OCI-LY3 (cell line): ENCODE measurements at regions not wholly inside any gene's neighbourhood (a gene's known extent, or its start where the extent isn't known, plus 50 kb on each side); places are given as distances from the start of the nearest gene placed in this dataset.
"Not testable (repeated sequence)": the region's sequence is repeated elsewhere in the genome, so short reads cannot be mapped to it uniquely, and the experiment has no call there.

Source experiments
- H2AFZ ChIP-seq: fragments of 200-600, 300-600 bp; shearing (Covaris generic); 2 replicates; pipeline ENCODE4 v1.6.0; 2014; ENCODE audit warnings: antibody characterized with exemption, low read depth, low read length
- H3K27ac ChIP-seq: fragments of 200-600, 300-600 bp; sonication (generic); 2 replicates; pipeline ENCODE4 v1.5.1; 2014; ENCODE audit warnings: mild to moderate bottlenecking, low read length, moderate library complexity, mixed read lengths
- H3K27me3 ChIP-seq: fragments of 200-600, 300-600 bp; sonication (generic); 2 replicates; pipeline ENCODE4 v1.6.1; 2014; ENCODE audit warnings: low read depth, low read length, mixed read lengths
- H3K36me3 ChIP-seq: fragments of 200-600, 300-600 bp; sonication (generic); replicated peaks from 2 replicates; pipeline ENCODE3; 2014; ENCODE audit warnings: low read depth, low read length, mixed read lengths
- H3K4me1 ChIP-seq: fragments of 300-600, 200-600 bp; sonication (generic); 2 replicates; pipeline ENCODE4 v1.6.1; 2014; ENCODE audit warnings: low read length, mixed read lengths
- H3K4me2 ChIP-seq: fragments of 200-600, 300-600 bp; sonication (generic); 2 replicates; pipeline ENCODE4 v1.6.1; 2014; ENCODE audit warnings: low read length, mixed read lengths
- H3K4me3 ChIP-seq: fragments of 300-600, 200-600 bp; sonication (generic); 2 replicates; pipeline ENCODE4 v1.5.1; 2014; ENCODE audit warnings: antibody characterized with exemption, mild to moderate bottlenecking, low read length, moderate library complexity
- H3K79me2 ChIP-seq: fragments of 300-600, 200-600 bp; shearing (Covaris generic); 2 replicates; pipeline ENCODE4 v1.6.1; 2014; ENCODE audit warnings: mild to moderate bottlenecking, low read length, mixed read lengths
- H3K9ac ChIP-seq: fragments of 300-600, 200-600 bp; shearing (Covaris generic); 2 replicates; pipeline ENCODE4 v1.6.0; 2014; ENCODE audit warnings: mild to moderate bottlenecking, low read length, moderate library complexity
- H3K9me3 ChIP-seq: fragments of 200-600, 300-600 bp; shearing (Covaris generic); 2 replicates; pipeline ENCODE4 v1.6.1; 2014; ENCODE audit warnings: low read length, mixed read lengths; ENCODE audit not compliant: insufficient read depth
- H4K20me1 ChIP-seq: fragments of 200-600, 300-600 bp; sonication (generic); 2 replicates; pipeline ENCODE4 v1.6.1; 2016; ENCODE audit warnings: low read length, mixed read lengths; ENCODE audit not compliant: insufficient read depth
- EZH2phosphoT487 ChIP-seq: fragments of 200-600 bp; shearing (Covaris generic); IDR thresholded peaks from 2 replicates; pipeline ENCODE4 v1.6.1; 2018; ENCODE audit warnings: antibody characterized with exemption, mixed run types, low read depth
- TF ChIP-seq, protein P1 (sequence below): fragments of 200-600, 300-600 bp; sonication (generic); IDR thresholded peaks from 2 replicates; pipeline ENCODE4 v1.5.1; 2014; ENCODE audit warnings: antibody characterized with exemption, low read length, low read depth

DNA sequence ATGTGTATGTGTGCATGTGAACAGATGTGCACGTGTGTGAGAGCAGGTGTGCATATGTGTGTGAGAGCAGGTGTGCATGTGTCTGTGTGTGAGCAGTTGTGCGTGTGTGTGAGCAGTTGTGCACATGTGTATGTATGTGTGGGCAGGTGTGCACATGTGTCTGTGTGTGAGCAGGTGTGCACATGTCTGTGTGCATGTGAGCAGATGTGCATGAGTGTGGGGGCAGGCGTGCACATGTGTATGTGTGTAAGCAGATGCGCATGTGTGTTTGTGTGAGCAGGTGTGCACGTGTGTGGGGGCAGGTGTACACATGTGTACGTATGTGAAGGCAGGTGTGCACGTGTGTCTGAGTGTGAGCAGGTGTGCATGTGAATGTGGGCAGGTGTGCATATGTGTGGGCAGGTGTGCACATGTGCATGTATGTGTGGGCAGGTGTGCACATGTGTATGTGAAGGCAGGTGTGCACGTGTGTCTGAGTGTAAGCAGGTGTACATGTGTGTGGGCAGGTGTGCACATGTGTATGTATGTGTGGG, 66.5 kb upstream of the LRPAP1 start:
- H3K9me3 ChIP-seq = no peaks in the 10 kb centered on the region
- no peak overlapping the region for H2AFZ ChIP-seq
- no peaks in the 10 kb centered on the region for H4K20me1 ChIP-seq
- H3K36me3 ChIP-seq = no peaks in the 10 kb centered on the region
- H3K4me1 ChIP-seq = no peaks in the 10 kb centered on the region
- no peak overlapping the region for H3K4me3 ChIP-seq
- H3K27me3 ChIP-seq = no peaks in the 10 kb centered on the region
- H3K27ac ChIP-seq = no peak overlapping the region
- no peaks in the 10 kb centered on the region for H3K79me2 ChIP-seq
- no peak overlapping the region for H3K9ac ChIP-seq
- TF ChIP-seq, protein P1, sequence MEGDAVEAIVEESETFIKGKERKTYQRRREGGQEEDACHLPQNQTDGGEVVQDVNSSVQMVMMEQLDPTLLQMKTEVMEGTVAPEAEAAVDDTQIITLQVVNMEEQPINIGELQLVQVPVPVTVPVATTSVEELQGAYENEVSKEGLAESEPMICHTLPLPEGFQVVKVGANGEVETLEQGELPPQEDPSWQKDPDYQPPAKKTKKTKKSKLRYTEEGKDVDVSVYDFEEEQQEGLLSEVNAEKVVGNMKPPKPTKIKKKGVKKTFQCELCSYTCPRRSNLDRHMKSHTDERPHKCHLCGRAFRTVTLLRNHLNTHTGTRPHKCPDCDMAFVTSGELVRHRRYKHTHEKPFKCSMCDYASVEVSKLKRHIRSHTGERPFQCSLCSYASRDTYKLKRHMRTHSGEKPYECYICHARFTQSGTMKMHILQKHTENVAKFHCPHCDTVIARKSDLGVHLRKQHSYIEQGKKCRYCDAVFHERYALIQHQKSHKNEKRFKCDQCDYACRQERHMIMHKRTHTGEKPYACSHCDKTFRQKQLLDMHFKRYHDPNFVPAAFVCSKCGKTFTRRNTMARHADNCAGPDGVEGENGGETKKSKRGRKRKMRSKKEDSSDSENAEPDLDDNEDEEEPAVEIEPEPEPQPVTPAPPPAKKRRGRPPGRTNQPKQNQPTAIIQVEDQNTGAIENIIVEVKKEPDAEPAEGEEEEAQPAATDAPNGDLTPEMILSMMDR = no peak
- TF ChIP-seq EZH2phosphoT487 = no peak
- no peak overlapping the region for H3K4me2 ChIP-seq

GRCh38 chr4:3597896-3598505, 65.8 kb upstream of the LRPAP1 start:
- H4K20me1 ChIP-seq, H3K27ac ChIP-seq, H3K9me3 ChIP-seq: not testable (repeated sequence)

GRCh38 chr4:3596957-3597733, 64.9 kb upstream of the LRPAP1 start:
- not testable (repeated sequence) for H3K79me2 ChIP-seq, H2AFZ ChIP-seq

More at GRCh38 chr4:3597896-3598505, 65.8 kb upstream of the LRPAP1 start:
- H3K36me3 ChIP-seq, H3K9ac ChIP-seq, H3K79me2 ChIP-seq, H3K27me3 ChIP-seq, H2AFZ ChIP-seq, H3K4me3 ChIP-seq, H3K4me1 ChIP-seq, H3K4me2 ChIP-seq: not testable (repeated sequence)

GRCh38 chr4:3595627-3596291, 63.5 kb upstream of the LRPAP1 start:
- H3K27me3 ChIP-seq, H3K4me1 ChIP-seq, H3K4me2 ChIP-seq, H3K9ac ChIP-seq, H2AFZ ChIP-seq, H3K9me3 ChIP-seq, H3K27ac ChIP-seq, H4K20me1 ChIP-seq, H3K4me3 ChIP-seq, H3K79me2 ChIP-seq, H3K36me3 ChIP-seq: not testable (repeated sequence)

More at GRCh38 chr4:3596957-3597733, 64.9 kb upstream of the LRPAP1 start:
- not testable (repeated sequence) for H3K9me3 ChIP-seq, H4K20me1 ChIP-seq, H3K4me1 ChIP-seq, H3K4me3 ChIP-seq, H3K36me3 ChIP-seq, H3K27me3 ChIP-seq, H3K27ac ChIP-seq, H3K4me2 ChIP-seq, H3K9ac ChIP-seq

GRCh38 chr4:3594751-3595150, 62.5 kb upstream of the LRPAP1 start:
- H3K4me1 ChIP-seq, H3K4me3 ChIP-seq, H3K27me3 ChIP-seq, H3K4me2 ChIP-seq, H3K27ac ChIP-seq, H3K9ac ChIP-seq, H3K9me3 ChIP-seq, H3K79me2 ChIP-seq, H2AFZ ChIP-seq, H4K20me1 ChIP-seq, H3K36me3 ChIP-seq: not testable (repeated sequence)

DNA sequence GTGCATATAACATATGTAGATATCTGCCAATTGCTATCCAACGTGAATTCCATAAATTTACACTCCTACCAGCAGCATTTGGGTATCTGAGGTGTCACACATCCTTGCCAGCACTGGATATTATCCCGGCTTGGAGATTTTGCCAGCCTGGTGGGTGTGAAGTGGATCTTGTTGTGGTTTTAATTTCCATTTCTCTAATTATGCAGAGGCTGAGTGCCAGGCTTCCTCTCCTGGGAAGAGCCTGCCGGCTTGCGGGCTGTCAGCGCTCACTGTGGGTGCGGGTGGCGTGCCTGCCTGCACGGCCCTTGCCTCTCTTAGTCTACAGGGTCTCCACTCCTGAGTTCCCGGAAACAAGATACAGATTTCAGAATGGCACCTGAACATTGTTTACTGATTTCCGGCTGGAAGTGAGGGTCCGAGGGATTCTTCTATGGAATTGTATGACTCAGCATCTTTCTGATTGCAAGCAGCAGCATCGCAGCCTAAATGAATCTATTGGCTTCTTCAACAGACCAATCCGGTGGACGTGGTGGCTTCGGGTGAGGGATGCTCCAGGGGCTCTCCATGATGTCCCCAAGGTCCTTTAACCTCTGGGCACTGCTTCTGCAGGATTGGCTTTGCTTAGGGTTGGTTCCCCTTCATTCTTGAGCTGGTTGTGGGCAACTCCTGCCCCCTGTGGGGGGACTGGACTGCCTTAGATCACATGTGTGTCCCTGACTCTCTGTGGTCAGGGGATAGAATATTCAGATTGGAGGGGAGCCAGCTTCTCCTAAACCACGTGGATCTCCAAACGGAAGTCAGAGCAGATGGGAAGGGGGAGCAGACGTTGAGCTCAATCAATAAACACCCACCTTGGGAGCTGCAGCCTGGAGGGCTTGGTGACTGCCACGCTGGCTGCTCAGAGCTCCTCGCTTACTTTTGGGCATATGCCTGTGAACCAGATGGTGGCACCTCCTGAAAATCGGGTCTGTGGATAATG, 58.0 kb upstream of the LRPAP1 start:
- H3K79me2 ChIP-seq, H3K27me3 ChIP-seq, H3K36me3 ChIP-seq, H3K4me1 ChIP-seq, H3K9ac ChIP-seq, H2AFZ ChIP-seq, H3K4me2 ChIP-seq, H3K9me3 ChIP-seq, H3K27ac ChIP-seq, H4K20me1 ChIP-seq, H3K4me3 ChIP-seq: not testable (repeated sequence)

DNA sequence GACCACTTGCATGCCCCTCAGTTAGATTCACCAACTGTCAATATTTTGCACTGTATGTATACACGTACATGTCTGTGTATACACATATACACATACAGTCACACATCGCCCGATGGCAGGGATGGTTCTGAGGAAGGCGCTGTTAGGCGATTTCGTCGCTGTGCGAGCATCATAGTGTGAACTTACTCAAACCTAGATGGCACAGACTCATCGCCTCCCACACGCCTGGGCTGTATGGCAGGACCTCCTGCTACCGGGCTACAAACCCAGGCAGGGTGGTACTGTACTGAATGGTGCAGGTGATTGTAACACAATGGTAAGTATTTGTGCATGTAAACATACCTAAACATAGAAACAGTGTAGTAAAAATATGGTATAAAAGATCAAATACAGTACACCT, 57.2 kb upstream of the LRPAP1 start:
- H3K79me2 ChIP-seq, H3K9me3 ChIP-seq, H3K36me3 ChIP-seq, H4K20me1 ChIP-seq, H2AFZ ChIP-seq, H3K4me3 ChIP-seq, H3K27me3 ChIP-seq, H3K4me2 ChIP-seq, H3K9ac ChIP-seq, H3K4me1 ChIP-seq, H3K27ac ChIP-seq: not testable (repeated sequence)
